SK-N-SH (cell line): ENCODE measurements at regions not wholly inside any gene's neighbourhood (a gene's known extent, or its start where the extent isn't known, plus 50 kb on each side); places are given as distances from the start of the nearest gene placed in this dataset.

Experiments used
- ELF1 ChIP-seq: IDR thresholded peaks from 2 replicates; pipeline ENCODE4 v1.4.0; 2012
- NRF1 ChIP-seq: IDR thresholded peaks from 2 replicates; pipeline ENCODE4 v1.6.1; 2012; ENCODE audit warnings: low read depth, mild to moderate bottlenecking, low read length
- TF ChIP-seq, protein P1 (sequence below): fragments of 200-600 bp; sonication (generic); IDR thresholded peaks from 2 replicates; pipeline ENCODE4 v1.6.1; 2017; ENCODE audit warnings: antibody characterized with exemption, mild to moderate bottlenecking, moderate library complexity
- TF ChIP-seq, protein P2 (sequence below): IDR thresholded peaks from 2 replicates; pipeline ENCODE4 v1.4.0; 2012; ENCODE audit warnings: low read depth

DNA sequence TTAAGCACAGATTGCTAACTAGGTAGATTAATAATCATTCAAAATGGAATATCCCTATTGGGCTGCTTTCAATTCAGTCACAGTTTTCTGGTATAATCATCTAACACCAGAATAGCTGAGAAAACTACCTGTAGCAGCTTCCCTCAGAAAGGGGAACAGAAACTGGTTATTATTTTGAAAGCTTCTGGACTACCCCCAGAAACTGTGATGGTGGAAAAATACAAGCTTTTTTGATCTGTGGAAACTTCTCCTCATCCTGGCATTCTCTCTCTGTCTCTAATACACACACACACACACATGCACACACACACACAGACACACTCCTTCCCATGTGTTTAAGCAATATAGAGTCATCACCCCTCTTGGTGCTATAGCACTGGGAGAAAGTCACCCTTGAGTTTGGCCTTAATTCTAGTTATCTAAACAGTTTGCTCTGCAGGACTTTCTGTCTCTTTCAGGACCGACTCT is 251.5 kb upstream of the LMO3 start:
- TF ChIP-seq NRF1: no peak
- no peak for TF ChIP-seq ELF1
- TF ChIP-seq, protein P1, sequence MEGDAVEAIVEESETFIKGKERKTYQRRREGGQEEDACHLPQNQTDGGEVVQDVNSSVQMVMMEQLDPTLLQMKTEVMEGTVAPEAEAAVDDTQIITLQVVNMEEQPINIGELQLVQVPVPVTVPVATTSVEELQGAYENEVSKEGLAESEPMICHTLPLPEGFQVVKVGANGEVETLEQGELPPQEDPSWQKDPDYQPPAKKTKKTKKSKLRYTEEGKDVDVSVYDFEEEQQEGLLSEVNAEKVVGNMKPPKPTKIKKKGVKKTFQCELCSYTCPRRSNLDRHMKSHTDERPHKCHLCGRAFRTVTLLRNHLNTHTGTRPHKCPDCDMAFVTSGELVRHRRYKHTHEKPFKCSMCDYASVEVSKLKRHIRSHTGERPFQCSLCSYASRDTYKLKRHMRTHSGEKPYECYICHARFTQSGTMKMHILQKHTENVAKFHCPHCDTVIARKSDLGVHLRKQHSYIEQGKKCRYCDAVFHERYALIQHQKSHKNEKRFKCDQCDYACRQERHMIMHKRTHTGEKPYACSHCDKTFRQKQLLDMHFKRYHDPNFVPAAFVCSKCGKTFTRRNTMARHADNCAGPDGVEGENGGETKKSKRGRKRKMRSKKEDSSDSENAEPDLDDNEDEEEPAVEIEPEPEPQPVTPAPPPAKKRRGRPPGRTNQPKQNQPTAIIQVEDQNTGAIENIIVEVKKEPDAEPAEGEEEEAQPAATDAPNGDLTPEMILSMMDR: no peak
- TF ChIP-seq, protein P2, sequence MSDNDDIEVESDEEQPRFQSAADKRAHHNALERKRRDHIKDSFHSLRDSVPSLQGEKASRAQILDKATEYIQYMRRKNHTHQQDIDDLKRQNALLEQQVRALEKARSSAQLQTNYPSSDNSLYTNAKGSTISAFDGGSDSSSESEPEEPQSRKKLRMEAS: no peak
